ENCODE measurements at regions not wholly inside any gene's neighbourhood (a gene's known extent, or its start where the extent isn't known, plus 50 kb on each side); places are given as distances from the start of the nearest gene placed in this dataset.

GRCh38 chr20:57957411-57958049, 247.7 kb upstream of the PMEPA1 start:
- TF ChIP-seq EZH2 (IDR thresholded peaks at IDR 0.05; ENCODE audit: borderline replicate concordance, low read length), result no peak
- no peak for TF ChIP-seq CTCF (conservative IDR thresholded peaks at IDR 0.05 in 1 of 2, IDR thresholded peaks at IDR 0.05 in 1 of 2; ENCODE audit: extremely low read depth in 1 of 2, insufficient read depth in 1 of 2, low read depth in 1 of 2, low read length in 2 of 2)
